Activated CD4-positive, CD25-positive, alpha-beta regulatory T cell treated with anti-CD3 and anti-CD28 coated beads, Interleukin-2, amount 50 U/mL, for 72 hours (primary cell): ENCODE measurements at regions not wholly inside any gene's neighbourhood (a gene's known extent, or its start where the extent isn't known, plus 50 kb on each side); places are given as distances from the start of the nearest gene placed in this dataset.

Experiments used
- DNase-seq: peaks from one replicate; pipeline ENCODE4 v3.0.0; 2021

- DNase-seq, result no peak
These were observed 253.8 kb downstream of the TNS1 start for GRCh38 chr2:217749008-217749407.

GRCh38 chr2:217746808-217747207 lies 256.0 kb downstream of the TNS1 start:
- DNase-seq, result no peak

GRCh38 chr2:217743966-217744761 lies 258.6 kb downstream of the TNS1 start:
- DNase-seq, result no peak

GRCh38 chr2:217743407-217743806 lies 259.4 kb downstream of the TNS1 start:
- no peak for DNase-seq

GRCh38 chr2:217742841-217743240 lies 260.0 kb downstream of the TNS1 start:
- DNase-seq, result no peak

- no peak for DNase-seq
These were observed 260.5 kb downstream of the TNS1 start for GRCh38 chr2:217742276-217742675.

- no peak for DNase-seq
These were observed 261.3 kb downstream of the TNS1 start for GRCh38 chr2:217741381-217741955.

GRCh38 chr2:217740756-217741155 lies 262.0 kb downstream of the TNS1 start:
- DNase-seq, result no peak

- DNase-seq, result no peak
These were observed 262.6 kb downstream of the TNS1 start for GRCh38 chr2:217740178-217740577.

GRCh38 chr2:217739741-217740140 lies 263.1 kb downstream of the TNS1 start:
- no peak for DNase-seq

GRCh38 chr2:217738061-217738460 lies 264.7 kb downstream of the TNS1 start:
- no peak for DNase-seq

- no peak for DNase-seq
These were observed 265.8 kb downstream of the TNS1 start for GRCh38 chr2:217736776-217737550.

- DNase-seq, result no peak
These were observed 266.9 kb downstream of the TNS1 start for GRCh38 chr2:217735899-217736298.

GRCh38 chr2:217735034-217735433 lies 267.8 kb downstream of the TNS1 start:
- DNase-seq, result no peak

- DNase-seq, result no peak
These were observed 269.3 kb downstream of the TNS1 start for GRCh38 chr2:217733461-217733860.

GRCh38 chr2:217732992-217733391 lies 269.8 kb downstream of the TNS1 start:
- DNase-seq, result no peak

GRCh38 chr2:217731805-217732204 lies 271.0 kb downstream of the TNS1 start:
- no peak for DNase-seq

GRCh38 chr2:217729421-217730053 lies 273.3 kb downstream of the TNS1 start:
- no peak for DNase-seq

GRCh38 chr2:217727801-217728200 lies 275.0 kb downstream of the TNS1 start:
- DNase-seq, result no peak

GRCh38 chr2:217725409-217725808 lies 277.4 kb downstream of the TNS1 start:
- DNase-seq, result no peak

GRCh38 chr2:217724471-217724870 lies 278.3 kb downstream of the TNS1 start:
- DNase-seq, result no peak

- no peak for DNase-seq
These were observed 278.8 kb downstream of the TNS1 start for GRCh38 chr2:217723981-217724380.

GRCh38 chr2:217722883-217723472 lies 279.8 kb downstream of the TNS1 start:
- no peak for DNase-seq
